GM19238 (cell line): ENCODE measurements at regions not wholly inside any gene's neighbourhood (a gene's known extent, or its start where the extent isn't known, plus 50 kb on each side); places are given as distances from the start of the nearest gene placed in this dataset.

ENCODE experiments used
- DNase-seq: peaks from one replicate; pipeline ENCODE4 v3.0.0; 2011; ENCODE audit warnings: low spot score; ENCODE audit not compliant: insufficient read length

DNA sequence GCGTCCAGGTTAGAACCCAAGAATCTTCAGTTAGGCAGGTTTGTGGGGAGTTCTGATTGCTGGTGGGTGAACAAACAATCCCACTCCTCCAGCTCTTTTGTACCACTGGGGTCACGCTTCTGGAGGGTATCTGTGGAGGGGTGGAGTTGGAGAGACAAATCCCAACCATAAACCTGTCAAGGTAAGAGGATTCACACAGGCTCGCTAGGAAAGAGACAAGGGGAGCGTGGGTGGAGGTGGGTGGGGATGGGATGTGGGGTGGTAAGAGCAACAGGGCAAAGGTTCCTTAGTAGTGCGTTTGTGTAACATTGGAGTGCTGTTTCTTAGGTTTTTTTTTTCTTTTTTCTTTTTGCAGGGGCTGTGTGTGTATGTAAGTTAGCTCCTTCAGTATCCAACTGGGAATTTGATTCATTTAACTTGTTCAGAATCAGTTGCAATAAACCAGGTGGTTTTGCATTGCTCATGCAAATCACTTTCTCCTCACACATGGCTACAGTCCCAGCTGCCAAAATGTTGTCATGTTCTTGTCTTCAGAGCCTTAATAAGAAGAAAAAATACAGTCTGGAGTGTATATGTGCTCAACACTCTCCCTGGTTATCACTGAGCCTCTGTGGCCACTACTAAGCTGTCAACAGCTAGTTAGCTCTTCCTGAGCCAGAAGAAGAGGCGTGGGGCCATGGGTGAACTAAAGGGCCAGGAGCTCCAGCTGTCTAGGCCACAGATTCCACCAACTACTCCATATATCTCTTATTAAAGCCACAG is 164.0 kb upstream of the RAD23B start:
- DNase-seq = no peak

GRCh38 chr9:107119735-107120134 is 163.3 kb upstream of the RAD23B start:
- DNase-seq = no peak

- DNase-seq = no peak
These were observed 159.7 kb upstream of the RAD23B start for GRCh38 chr9:107123389-107123788.

DNA sequence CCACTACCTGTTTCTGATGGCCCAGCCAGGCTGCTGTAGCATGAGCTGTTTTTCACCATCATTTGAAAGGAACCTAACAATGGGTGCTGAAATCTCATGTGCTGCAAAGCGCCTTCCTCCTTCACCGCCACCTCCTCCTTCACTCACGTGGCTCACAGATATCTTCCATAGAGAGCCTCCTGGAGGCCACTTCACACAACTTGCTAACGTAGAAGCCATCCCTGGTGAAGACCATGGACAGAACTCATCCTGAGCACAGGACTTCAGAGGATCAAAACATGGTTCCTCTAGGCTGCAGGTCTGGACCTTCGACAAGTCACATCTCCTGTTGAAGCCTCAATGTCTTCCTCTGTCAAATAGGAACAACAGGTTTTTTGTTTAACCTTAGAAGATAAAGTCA is 155.5 kb upstream of the RAD23B start:
- no peak for DNase-seq

DNA sequence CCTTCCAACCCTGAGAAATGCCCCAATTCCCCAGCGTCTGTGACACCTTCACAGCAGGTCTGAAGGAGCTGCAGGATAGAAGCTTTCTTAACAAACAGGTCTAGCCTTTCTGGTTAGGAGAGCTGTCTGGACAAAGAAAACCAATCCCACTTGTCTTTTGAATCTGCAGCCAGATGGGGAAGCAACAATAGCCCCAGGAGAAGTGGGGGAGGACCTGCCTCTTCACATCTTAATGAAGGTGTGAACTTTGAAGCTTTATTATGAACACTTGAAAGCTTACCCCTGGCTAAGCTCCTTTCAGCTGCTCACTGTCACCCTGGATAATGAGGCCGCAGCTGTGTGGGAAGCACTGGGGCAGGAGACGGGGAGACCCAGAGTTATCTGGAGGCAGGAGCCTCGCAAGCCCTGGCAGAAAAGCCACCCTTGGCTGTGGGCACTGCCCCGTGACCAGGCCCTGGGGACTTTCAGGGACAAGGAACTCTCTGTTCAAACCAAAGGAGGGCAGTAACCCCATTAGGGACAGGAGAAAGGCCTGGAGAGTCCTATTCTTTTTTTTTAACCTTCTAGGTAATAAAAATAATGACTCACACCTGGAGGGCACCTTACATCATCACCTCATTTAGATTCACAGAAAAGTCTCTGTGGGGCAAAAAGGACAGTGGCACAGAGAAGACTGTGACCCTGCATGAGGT is 151.8 kb upstream of the RAD23B start:
- no peak for DNase-seq

GRCh38 chr9:107136296-107136695 is 146.8 kb upstream of the RAD23B start:
- no peak for DNase-seq

- no peak for DNase-seq
These were observed 145.4 kb upstream of the RAD23B start for GRCh38 chr9:107137495-107138202.

DNA sequence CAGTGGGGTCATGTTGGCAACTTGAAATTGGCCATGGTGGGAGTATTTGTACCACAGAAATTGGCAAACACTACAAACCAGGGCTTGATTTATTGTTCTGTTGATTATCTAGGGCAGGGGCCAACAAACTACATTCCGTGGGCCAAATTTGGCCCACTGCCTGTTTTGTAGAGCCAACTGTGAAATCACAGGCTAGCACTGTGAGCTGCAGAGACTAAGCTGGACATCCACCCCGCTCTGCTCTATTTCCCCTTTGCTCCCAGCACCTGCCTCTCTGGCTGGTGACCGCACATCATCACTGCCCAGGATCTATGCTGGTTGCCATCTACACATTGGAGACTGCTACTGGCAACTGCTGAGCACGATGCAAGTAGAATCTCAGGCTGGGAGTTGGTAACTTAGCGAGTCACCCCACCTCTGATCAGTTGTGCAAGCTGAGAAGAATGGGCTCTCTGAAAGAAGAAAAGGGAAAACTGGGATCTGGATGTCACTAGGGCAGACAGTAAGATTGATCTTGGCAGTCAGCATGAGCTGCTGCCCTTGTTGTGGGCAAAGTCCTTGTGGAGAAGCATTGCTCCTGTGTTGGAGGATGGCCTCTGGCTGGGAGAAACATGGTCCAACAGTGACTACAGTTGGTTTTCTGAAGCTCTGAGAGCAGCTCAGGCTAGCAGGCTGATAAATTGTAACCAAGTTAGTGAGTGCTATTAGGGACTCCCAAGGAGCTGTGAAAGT is 144.7 kb upstream of the RAD23B start:
- DNase-seq = no peak

GRCh38 chr9:107141967-107142366 is 141.1 kb upstream of the RAD23B start:
- DNase-seq = no peak

- no peak for DNase-seq
These were observed 140.6 kb upstream of the RAD23B start for GRCh38 chr9:107142430-107142829.

DNA sequence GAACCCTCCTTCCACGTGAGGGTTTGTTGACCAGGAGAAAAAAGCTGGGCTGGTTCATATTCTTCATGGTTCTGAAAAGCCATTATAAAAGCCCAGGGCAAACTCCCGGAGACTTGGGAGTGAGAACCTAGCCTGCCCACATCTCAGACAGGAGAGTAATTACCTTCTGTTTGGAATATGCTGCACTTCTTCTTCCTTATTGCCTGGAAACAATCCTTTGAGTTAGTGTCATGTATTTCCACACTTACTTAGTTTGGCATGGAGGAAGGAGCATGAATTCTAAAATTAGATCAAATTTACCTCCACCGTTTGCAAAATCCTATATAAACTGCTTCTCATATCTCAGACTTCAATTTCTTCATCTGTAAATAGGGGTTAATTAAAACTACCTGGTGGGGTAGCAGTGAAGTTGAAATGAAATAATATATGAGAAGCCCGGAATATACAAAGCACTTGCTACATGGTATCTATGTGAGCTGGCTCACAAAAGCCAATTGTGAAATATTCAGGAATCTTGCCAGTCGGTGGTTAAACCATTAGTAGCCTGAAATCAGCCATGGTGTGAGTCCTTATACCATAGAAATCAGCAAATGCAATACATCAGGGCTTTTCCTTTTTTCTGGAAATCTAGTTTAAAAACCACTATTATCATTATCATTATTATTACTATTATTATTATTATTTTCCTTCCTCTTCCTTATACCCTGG is 140.0 kb upstream of the RAD23B start:
- DNase-seq = no peak

DNA sequence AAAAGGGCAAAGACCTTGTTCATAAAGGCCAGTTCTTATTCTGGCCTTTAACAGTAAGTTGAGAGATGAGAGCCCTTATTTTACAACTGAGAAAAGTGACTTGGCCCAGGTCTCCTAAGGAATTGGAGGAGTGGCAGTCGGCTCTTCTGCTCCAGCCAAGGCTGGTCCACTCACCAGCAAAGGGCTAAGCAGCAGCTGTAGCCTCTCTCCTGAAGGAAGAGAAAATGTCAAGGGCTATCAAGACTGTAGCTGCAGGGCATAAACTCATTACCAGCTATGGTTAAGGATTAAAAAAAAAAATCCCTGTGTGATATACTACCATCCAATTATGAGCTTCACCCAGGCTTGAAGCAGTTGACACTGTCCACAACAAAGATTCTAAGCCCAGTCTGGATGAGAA is 138.6 kb upstream of the RAD23B start:
- no peak for DNase-seq

- no peak for DNase-seq
These were observed 135.9 kb upstream of the RAD23B start for GRCh38 chr9:107147134-107147533.

DNA sequence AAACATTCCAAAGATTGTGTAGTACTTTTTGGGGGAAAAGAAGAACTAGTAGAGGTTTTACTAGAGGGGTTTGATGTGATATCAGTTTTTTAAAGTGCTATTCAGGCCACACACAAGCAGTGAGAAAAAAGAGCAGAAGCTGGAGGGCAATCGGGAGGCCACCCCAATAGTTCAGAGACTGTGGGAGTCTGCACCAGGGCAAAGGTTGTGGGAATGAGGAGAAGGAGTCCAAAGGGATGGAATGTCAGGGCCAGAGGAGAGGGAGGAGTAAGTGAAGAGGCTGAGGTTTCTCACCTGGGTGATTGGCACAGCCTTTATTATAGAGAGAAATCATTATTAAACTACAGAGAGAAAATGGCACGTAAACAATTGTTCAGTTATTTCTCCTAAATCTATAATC is 134.9 kb upstream of the RAD23B start:
- no peak for DNase-seq

GRCh38 chr9:107149756-107150155 is 133.3 kb upstream of the RAD23B start:
- no peak for DNase-seq

GRCh38 chr9:107153336-107153735 is 129.7 kb upstream of the RAD23B start:
- DNase-seq = no peak

GRCh38 chr9:107154291-107154690 is 128.8 kb upstream of the RAD23B start:
- no peak for DNase-seq

- DNase-seq = no peak
These were observed 128.3 kb upstream of the RAD23B start for GRCh38 chr9:107154766-107155165.

- no peak for DNase-seq
These were observed 127.7 kb upstream of the RAD23B start for GRCh38 chr9:107155244-107155817.

- no peak for DNase-seq
These were observed 124.8 kb upstream of the RAD23B start for GRCh38 chr9:107158321-107158720.

DNA sequence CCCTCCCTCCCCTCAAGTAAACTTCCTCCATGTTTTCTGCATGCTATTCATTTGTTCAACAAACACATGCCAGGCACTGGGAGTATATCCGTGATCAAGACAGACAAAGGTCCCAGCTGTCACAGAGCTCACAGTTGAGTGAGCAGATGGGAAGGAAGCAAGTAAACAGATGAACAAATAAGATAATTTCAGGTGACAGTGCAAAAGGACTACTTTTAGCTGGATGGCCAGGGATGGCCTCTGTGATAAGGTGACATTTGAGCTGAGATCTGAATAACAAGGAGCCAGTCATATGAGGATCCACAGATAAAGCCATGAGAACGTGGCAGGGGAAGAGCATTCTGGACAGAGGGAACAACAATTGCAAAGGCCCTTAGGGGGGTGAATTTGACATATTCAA is 121.7 kb upstream of the RAD23B start:
- no peak for DNase-seq
